ENCODE measurements at regions not wholly inside any gene's neighbourhood (a gene's known extent, or its start where the extent isn't known, plus 50 kb on each side); places are given as distances from the start of the nearest gene placed in this dataset.

DNA sequence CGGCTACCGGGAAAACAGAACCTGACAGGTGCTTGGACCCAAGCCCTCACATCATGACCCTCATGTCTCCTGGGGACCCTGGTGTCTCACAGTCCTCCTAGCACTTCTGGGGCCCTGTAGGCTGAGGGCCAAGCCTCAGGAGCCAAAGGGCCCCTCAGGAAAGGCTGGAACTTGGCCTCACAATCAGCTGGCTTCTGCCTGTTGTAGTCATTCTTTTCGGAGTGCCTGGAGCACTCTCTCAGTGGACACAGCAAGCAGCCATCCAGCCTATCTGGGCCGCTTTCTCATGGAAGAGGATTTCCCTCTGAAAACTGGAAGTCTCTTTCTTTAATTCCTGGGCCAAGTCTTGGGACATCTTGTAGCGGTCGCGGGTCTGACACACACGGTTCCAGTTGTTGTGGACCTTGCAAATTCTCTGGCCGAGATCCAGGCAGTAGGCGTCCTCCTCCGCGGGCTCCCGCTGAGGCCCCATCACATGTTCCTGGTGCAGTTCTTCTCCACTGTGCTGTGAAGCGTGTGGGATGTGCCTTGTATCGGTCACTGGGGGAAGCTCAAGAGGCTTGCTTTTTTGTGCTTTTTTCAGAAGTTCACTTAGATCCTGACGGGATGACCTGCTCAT, 169.3 kb downstream of the EMP1 start:
- TF ChIP-seq, protein P1, sequence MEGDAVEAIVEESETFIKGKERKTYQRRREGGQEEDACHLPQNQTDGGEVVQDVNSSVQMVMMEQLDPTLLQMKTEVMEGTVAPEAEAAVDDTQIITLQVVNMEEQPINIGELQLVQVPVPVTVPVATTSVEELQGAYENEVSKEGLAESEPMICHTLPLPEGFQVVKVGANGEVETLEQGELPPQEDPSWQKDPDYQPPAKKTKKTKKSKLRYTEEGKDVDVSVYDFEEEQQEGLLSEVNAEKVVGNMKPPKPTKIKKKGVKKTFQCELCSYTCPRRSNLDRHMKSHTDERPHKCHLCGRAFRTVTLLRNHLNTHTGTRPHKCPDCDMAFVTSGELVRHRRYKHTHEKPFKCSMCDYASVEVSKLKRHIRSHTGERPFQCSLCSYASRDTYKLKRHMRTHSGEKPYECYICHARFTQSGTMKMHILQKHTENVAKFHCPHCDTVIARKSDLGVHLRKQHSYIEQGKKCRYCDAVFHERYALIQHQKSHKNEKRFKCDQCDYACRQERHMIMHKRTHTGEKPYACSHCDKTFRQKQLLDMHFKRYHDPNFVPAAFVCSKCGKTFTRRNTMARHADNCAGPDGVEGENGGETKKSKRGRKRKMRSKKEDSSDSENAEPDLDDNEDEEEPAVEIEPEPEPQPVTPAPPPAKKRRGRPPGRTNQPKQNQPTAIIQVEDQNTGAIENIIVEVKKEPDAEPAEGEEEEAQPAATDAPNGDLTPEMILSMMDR (IDR thresholded peaks at IDR 0.05), result no peak
- TF ChIP-seq, protein P2, sequence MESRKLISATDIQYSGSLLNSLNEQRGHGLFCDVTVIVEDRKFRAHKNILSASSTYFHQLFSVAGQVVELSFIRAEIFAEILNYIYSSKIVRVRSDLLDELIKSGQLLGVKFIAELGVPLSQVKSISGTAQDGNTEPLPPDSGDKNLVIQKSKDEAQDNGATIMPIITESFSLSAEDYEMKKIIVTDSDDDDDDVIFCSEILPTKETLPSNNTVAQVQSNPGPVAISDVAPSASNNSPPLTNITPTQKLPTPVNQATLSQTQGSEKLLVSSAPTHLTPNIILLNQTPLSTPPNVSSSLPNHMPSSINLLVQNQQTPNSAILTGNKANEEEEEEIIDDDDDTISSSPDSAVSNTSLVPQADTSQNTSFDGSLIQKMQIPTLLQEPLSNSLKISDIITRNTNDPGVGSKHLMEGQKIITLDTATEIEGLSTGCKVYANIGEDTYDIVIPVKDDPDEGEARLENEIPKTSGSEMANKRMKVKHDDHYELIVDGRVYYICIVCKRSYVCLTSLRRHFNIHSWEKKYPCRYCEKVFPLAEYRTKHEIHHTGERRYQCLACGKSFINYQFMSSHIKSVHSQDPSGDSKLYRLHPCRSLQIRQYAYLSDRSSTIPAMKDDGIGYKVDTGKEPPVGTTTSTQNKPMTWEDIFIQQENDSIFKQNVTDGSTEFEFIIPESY (IDR thresholded peaks at IDR 0.05; ENCODE audit: borderline replicate concordance, low read depth), result no peak
- no peak for TF ChIP-seq GATA2 (CRISPR knock-in tag; IDR thresholded peaks at IDR 0.05)
- TF ChIP-seq, protein P3, sequence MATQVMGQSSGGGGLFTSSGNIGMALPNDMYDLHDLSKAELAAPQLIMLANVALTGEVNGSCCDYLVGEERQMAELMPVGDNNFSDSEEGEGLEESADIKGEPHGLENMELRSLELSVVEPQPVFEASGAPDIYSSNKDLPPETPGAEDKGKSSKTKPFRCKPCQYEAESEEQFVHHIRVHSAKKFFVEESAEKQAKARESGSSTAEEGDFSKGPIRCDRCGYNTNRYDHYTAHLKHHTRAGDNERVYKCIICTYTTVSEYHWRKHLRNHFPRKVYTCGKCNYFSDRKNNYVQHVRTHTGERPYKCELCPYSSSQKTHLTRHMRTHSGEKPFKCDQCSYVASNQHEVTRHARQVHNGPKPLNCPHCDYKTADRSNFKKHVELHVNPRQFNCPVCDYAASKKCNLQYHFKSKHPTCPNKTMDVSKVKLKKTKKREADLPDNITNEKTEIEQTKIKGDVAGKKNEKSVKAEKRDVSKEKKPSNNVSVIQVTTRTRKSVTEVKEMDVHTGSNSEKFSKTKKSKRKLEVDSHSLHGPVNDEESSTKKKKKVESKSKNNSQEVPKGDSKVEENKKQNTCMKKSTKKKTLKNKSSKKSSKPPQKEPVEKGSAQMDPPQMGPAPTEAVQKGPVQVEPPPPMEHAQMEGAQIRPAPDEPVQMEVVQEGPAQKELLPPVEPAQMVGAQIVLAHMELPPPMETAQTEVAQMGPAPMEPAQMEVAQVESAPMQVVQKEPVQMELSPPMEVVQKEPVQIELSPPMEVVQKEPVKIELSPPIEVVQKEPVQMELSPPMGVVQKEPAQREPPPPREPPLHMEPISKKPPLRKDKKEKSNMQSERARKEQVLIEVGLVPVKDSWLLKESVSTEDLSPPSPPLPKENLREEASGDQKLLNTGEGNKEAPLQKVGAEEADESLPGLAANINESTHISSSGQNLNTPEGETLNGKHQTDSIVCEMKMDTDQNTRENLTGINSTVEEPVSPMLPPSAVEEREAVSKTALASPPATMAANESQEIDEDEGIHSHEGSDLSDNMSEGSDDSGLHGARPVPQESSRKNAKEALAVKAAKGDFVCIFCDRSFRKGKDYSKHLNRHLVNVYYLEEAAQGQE (IDR thresholded peaks at IDR 0.05; ENCODE audit: low read depth, low read length), result no peak
- TF ChIP-seq, protein P4, sequence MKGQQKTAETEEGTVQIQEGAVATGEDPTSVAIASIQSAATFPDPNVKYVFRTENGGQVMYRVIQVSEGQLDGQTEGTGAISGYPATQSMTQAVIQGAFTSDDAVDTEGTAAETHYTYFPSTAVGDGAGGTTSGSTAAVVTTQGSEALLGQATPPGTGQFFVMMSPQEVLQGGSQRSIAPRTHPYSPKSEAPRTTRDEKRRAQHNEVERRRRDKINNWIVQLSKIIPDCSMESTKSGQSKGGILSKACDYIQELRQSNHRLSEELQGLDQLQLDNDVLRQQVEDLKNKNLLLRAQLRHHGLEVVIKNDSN (IDR thresholded peaks at IDR 0.05; ENCODE audit: borderline replicate concordance, low read depth), result no peak
- TF ChIP-seq EP300 (IDR thresholded peaks at IDR 0.05; ENCODE audit: borderline replicate concordance in 1 of 2, low read depth in 1 of 2, low read length in 1 of 2), result no peak
- TF ChIP-seq RCOR1 (IDR thresholded peaks at IDR 0.05; ENCODE audit: low read length), result no peak
- TF ChIP-seq, protein P5, sequence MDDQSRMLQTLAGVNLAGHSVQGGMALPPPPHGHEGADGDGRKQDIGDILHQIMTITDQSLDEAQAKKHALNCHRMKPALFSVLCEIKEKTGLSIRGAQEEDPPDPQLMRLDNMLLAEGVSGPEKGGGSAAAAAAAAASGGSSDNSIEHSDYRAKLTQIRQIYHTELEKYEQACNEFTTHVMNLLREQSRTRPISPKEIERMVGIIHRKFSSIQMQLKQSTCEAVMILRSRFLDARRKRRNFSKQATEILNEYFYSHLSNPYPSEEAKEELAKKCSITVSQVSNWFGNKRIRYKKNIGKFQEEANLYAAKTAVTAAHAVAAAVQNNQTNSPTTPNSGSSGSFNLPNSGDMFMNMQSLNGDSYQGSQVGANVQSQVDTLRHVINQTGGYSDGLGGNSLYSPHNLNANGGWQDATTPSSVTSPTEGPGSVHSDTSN (IDR thresholded peaks at IDR 0.05), result no peak
- no peak for TF ChIP-seq YY1 (IDR thresholded peaks at IDR 0.05; ENCODE audit: low read depth)

All from SK-N-SH (cell line).